ENCODE measurements at regions not wholly inside any gene's neighbourhood (a gene's known extent, or its start where the extent isn't known, plus 50 kb on each side); places are given as distances from the start of the nearest gene placed in this dataset.

DNA sequence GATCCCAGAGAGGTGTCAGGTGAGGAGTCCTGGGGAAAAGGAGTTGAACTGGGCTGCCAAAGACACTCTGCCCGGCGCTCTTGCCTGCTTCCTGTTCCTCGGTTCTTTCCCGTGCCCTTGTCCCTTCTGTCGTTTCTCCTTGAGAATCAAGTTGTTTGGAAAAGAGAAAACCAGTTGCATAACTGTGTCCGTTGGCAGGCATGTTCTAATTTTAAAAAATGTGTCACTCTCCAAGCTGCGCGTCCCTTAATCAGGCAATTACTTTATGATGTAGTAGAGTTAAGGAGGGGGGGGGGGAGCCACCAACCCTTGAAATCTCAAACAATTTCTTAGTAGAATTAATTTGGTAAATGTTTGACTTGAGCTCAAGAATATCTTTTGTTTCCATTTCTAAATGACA is 105.9 kb upstream of the IGSF21 start:
- H3K36me3 ChIP-seq (ENCODE audit: insufficient read depth, low read length), result no peaks in the 10 kb centered on the region
- no peak overlapping the region for H3K9ac ChIP-seq (ENCODE audit: low read depth, low read length, poor library complexity, severe bottlenecking)
- no peak overlapping the region for H2AFZ ChIP-seq (ENCODE audit: low read length)
- no peak for TF ChIP-seq EZH2phosphoT487 (IDR thresholded peaks at IDR 0.05; ENCODE audit: borderline replicate concordance)
- TF ChIP-seq CTCF (conservative IDR thresholded peaks at IDR 0.05; ENCODE audit: low read length), result no peak
- no peak overlapping the region for H3K4me2 ChIP-seq (ENCODE audit: low read depth, low read length, poor library complexity, severe bottlenecking)
- no peaks in the 10 kb centered on the region for H3F3A ChIP-seq (ENCODE audit: low read depth)
- no peaks in the 10 kb centered on the region for H3K9me2 ChIP-seq (replicated peaks; ENCODE audit: low read depth, low read length)
- no peaks in the 10 kb centered on the region for H4K20me1 ChIP-seq (ENCODE audit: insufficient read depth, low read length, poor library complexity, severe bottlenecking)
- no peaks in the 10 kb centered on the region for H3K27me3 ChIP-seq (ENCODE audit: insufficient read depth, low read length, poor library complexity, severe bottlenecking)
- no peaks in the 10 kb centered on the region for H3K4me1 ChIP-seq (ENCODE audit: insufficient read depth, low read length, poor library complexity, severe bottlenecking)
- H3K9me3 ChIP-seq (ENCODE audit: insufficient read depth, low read depth, low read length), result no peaks in the 10 kb centered on the region
- H3K79me2 ChIP-seq (ENCODE audit: insufficient read depth, low read length), result no peaks in the 10 kb centered on the region
- no peak overlapping the region for H3K4me3 ChIP-seq (ENCODE audit: low read length, poor library complexity, severe bottlenecking)

GRCh38 chr1:18004278-18004677 is 103.3 kb upstream of the IGSF21 start:
- Histone ChIP-seq H3K9ac (ENCODE audit: low read depth, low read length, poor library complexity, severe bottlenecking) (no peak overlapping the region), H3K4me1 (ENCODE audit: insufficient read depth, low read length, poor library complexity, severe bottlenecking) (no peaks in the 10 kb centered on the region), H3K4me2 (ENCODE audit: low read depth, low read length, poor library complexity, severe bottlenecking) (no peak overlapping the region), H3K79me2 (ENCODE audit: insufficient read depth, low read length) (no peaks in the 10 kb centered on the region), H2AFZ (ENCODE audit: low read length) (no peak overlapping the region), H3K9me3 (ENCODE audit: insufficient read depth, low read depth, low read length) (no peaks in the 10 kb centered on the region), H3K9me2 (replicated peaks; ENCODE audit: low read depth, low read length) (no peaks in the 10 kb centered on the region), H3K27me3 (ENCODE audit: insufficient read depth, low read length, poor library complexity, severe bottlenecking) (no peaks in the 10 kb centered on the region), H3K4me3 (ENCODE audit: low read length, poor library complexity, severe bottlenecking) (no peak overlapping the region), H3F3A (ENCODE audit: low read depth) (no peaks in the 10 kb centered on the region), H4K20me1 (ENCODE audit: insufficient read depth, low read length, poor library complexity, severe bottlenecking) (no peaks in the 10 kb centered on the region), H3K36me3 (ENCODE audit: insufficient read depth, low read length) (no peaks in the 10 kb centered on the region)
- no peak for TF ChIP-seq CTCF (conservative IDR thresholded peaks at IDR 0.05; ENCODE audit: low read length)
- no peak for TF ChIP-seq EZH2phosphoT487 (IDR thresholded peaks at IDR 0.05; ENCODE audit: borderline replicate concordance)

- no peak overlapping the region for H3K4me3 ChIP-seq (ENCODE audit: low read length, poor library complexity, severe bottlenecking)
- no peaks in the 10 kb centered on the region for H4K20me1 ChIP-seq (ENCODE audit: insufficient read depth, low read length, poor library complexity, severe bottlenecking)
- H3K4me2 ChIP-seq (ENCODE audit: low read depth, low read length, poor library complexity, severe bottlenecking), result no peak overlapping the region
- H2AFZ ChIP-seq (ENCODE audit: low read length), result no peak overlapping the region
- no peaks in the 10 kb centered on the region for H3K27me3 ChIP-seq (ENCODE audit: insufficient read depth, low read length, poor library complexity, severe bottlenecking)
- no peaks in the 10 kb centered on the region for H3F3A ChIP-seq (ENCODE audit: low read depth)
- no peak overlapping the region for H3K9ac ChIP-seq (ENCODE audit: low read depth, low read length, poor library complexity, severe bottlenecking)
- no peaks in the 10 kb centered on the region for H3K4me1 ChIP-seq (ENCODE audit: insufficient read depth, low read length, poor library complexity, severe bottlenecking)
- no peaks in the 10 kb centered on the region for H3K9me3 ChIP-seq (ENCODE audit: insufficient read depth, low read depth, low read length)
- no peaks in the 10 kb centered on the region for H3K36me3 ChIP-seq (ENCODE audit: insufficient read depth, low read length)
- no peaks in the 10 kb centered on the region for H3K79me2 ChIP-seq (ENCODE audit: insufficient read depth, low read length)
- H3K9me2 ChIP-seq (replicated peaks; ENCODE audit: low read depth, low read length), result no peaks in the 10 kb centered on the region
- TF ChIP-seq CTCF (conservative IDR thresholded peaks at IDR 0.05; ENCODE audit: low read length), result no peak
- no peak for TF ChIP-seq EZH2phosphoT487 (IDR thresholded peaks at IDR 0.05; ENCODE audit: borderline replicate concordance)
Measured at GRCh38 chr1:18005238-18005637, 102.4 kb upstream of the IGSF21 start.
